ENCODE measurements at regions not wholly inside any gene's neighbourhood (a gene's known extent, or its start where the extent isn't known, plus 50 kb on each side); places are given as distances from the start of the nearest gene placed in this dataset.

GRCh38 chr10:59553162-59553900 is 156.3 kb downstream of the SLC16A9 start:
- DNase-seq (ENCODE audit: low spot score), result no peak

GRCh38 chr10:59550061-59550460 is 159.6 kb downstream of the SLC16A9 start:
- no peak for DNase-seq (ENCODE audit: low spot score)

- no peak for DNase-seq (ENCODE audit: low spot score)
Observed at GRCh38 chr10:59538623-59539022, 171.0 kb downstream of the SLC16A9 start.

- no peak for DNase-seq (ENCODE audit: low spot score)
Observed at GRCh38 chr10:59537501-59537900, 172.1 kb downstream of the SLC16A9 start.

- no peak for DNase-seq (ENCODE audit: low spot score)
Observed at GRCh38 chr10:59536167-59537014, 173.3 kb downstream of the SLC16A9 start.

- no peak for DNase-seq (ENCODE audit: low spot score)
Observed at GRCh38 chr10:59524348-59524747, 162.0 kb upstream of the FAM13C start.

GRCh38 chr10:59523851-59524250 is 161.5 kb upstream of the FAM13C start:
- DNase-seq (ENCODE audit: low spot score), result no peak

GRCh38 chr10:59517996-59518395 is 155.6 kb upstream of the FAM13C start:
- DNase-seq (ENCODE audit: low spot score), result no peak

- DNase-seq (ENCODE audit: low spot score), result no peak
Observed at GRCh38 chr10:59517341-59517899, 155.1 kb upstream of the FAM13C start.

- DNase-seq (ENCODE audit: low spot score), result no peak
Observed at GRCh38 chr10:59513558-59513957, 151.2 kb upstream of the FAM13C start.

GRCh38 chr10:59512951-59513350 is 150.6 kb upstream of the FAM13C start:
- DNase-seq (ENCODE audit: low spot score), result no peak

GRCh38 chr10:59508956-59509355 is 146.6 kb upstream of the FAM13C start:
- DNase-seq (ENCODE audit: low spot score), result no peak

GRCh38 chr10:59508296-59508695 is 145.9 kb upstream of the FAM13C start:
- DNase-seq (ENCODE audit: low spot score), result no peak

GRCh38 chr10:59505926-59506325 is 143.6 kb upstream of the FAM13C start:
- no peak for DNase-seq (ENCODE audit: low spot score)

- no peak for DNase-seq (ENCODE audit: low spot score)
Observed at GRCh38 chr10:59499460-59499859, 137.1 kb upstream of the FAM13C start.

- no peak for DNase-seq (ENCODE audit: low spot score)
Observed at GRCh38 chr10:59493017-59493416, 130.7 kb upstream of the FAM13C start.

- no peak for DNase-seq (ENCODE audit: low spot score)
Observed at GRCh38 chr10:59479426-59479825, 117.1 kb upstream of the FAM13C start.

- DNase-seq (ENCODE audit: low spot score), result no peak
Observed at GRCh38 chr10:59470570-59470969, 108.2 kb upstream of the FAM13C start.

GRCh38 chr10:59465088-59465487 is 102.7 kb upstream of the FAM13C start:
- DNase-seq (ENCODE audit: low spot score), result peak; percentile 16

- DNase-seq (ENCODE audit: low spot score), result no peak
Observed at GRCh38 chr10:59464483-59464882, 102.1 kb upstream of the FAM13C start.

- no peak for DNase-seq (ENCODE audit: low spot score)
Observed at GRCh38 chr10:59463909-59464308, 101.6 kb upstream of the FAM13C start.

GRCh38 chr10:59460601-59461000 is 98.3 kb upstream of the FAM13C start:
- no peak for DNase-seq (ENCODE audit: low spot score)

- no peak for DNase-seq (ENCODE audit: low spot score)
Observed at GRCh38 chr10:59456199-59456598, 93.8 kb upstream of the FAM13C start.

All from iPS-NIHi11 (cell line).